H1 (cell line): ENCODE measurements at regions not wholly inside any gene's neighbourhood (a gene's known extent, or its start where the extent isn't known, plus 50 kb on each side); places are given as distances from the start of the nearest gene placed in this dataset.

Source experiments
- CTCF ChIA-PET: fragments of 300-600 bp; sonication (Branson Sonifier 250); formaldehyde crosslinking; loops from one replicate; lab custom pipeline; 2021; ENCODE audit not compliant: partially characterized antibody; lab: Charles Lee
- POLR2A ChIA-PET: fragments of 300-600 bp; sonication (Branson Sonifier 250); formaldehyde crosslinking; loops from one replicate; lab custom pipeline; 2021; ENCODE audit warnings: inconsistent platforms; ENCODE audit not compliant: partially characterized antibody; lab: Charles Lee
- DNase-seq, 2 experiments: peaks; one replicate each; pipeline versions ENCODE4 v3.0.0 to v3.0.0-alpha.2; 2010 to 2022; ENCODE audit warnings: low spot score in 2 of 2, low read depth in 1 of 2, mixed read lengths in 1 of 2
- FAIRE-seq: peaks from 2 replicates; lab custom pipeline; 2011; peaks lifted over from hg19 to GRCh38; lab: Jason Lieb, UNC
- H2AFZ ChIP-seq: 2 replicates; pipeline ENCODE4 v1.8.1; 2012; ENCODE audit warnings: low read length, inconsistent platforms
- H2AK5ac ChIP-seq: 2 replicates; pipeline ENCODE4 v1.6.1; 2013; ENCODE audit warnings: low read depth, low read length
- H2BK120ac ChIP-seq: replicated peaks from 2 replicates; pipeline ENCODE3; 2013; ENCODE audit warnings: low read depth, low read length, inconsistent platforms
- H2BK12ac ChIP-seq: 2 replicates; pipeline ENCODE4 v1.6.1; 2013; ENCODE audit warnings: low read depth, low read length
- H2BK15ac ChIP-seq: 2 replicates; pipeline ENCODE4 v1.6.1; 2013; ENCODE audit warnings: low read length
- H2BK20ac ChIP-seq: 2 replicates; pipeline ENCODE4 v1.6.1; 2013; ENCODE audit warnings: low read length
- H2BK5ac ChIP-seq: 2 replicates; pipeline ENCODE4 v1.6.1; 2013; ENCODE audit warnings: low read depth, low read length
- H3K14ac ChIP-seq: 2 replicates; pipeline ENCODE4 v1.6.1; 2013; ENCODE audit warnings: inconsistent platforms; ENCODE audit not compliant: insufficient read length
- H3K18ac ChIP-seq: 2 replicates; pipeline ENCODE4 v1.6.1; 2013; ENCODE audit warnings: low read length; ENCODE audit errors: extremely low read depth
- H3K23ac ChIP-seq: 2 replicates; pipeline ENCODE4 v1.6.1; 2013; ENCODE audit warnings: inconsistent platforms; ENCODE audit not compliant: insufficient read length
- H3K23me2 ChIP-seq: 2 replicates; pipeline ENCODE4 v1.6.1; 2013; ENCODE audit warnings: low read depth, low read length
- H3K27ac ChIP-seq: 2 replicates; pipeline ENCODE4 v1.6.1; 2011; ENCODE audit warnings: low read depth, low read length, inconsistent platforms
- H3K27me3 ChIP-seq, 4 experiments: replicated peaks in 1 of 4; 1 replicate in 1 of 4; 2 replicates in 3 of 4; pipeline versions ENCODE4 v1.6.1 to v1.8.1; 2011 to 2013; ENCODE audit warnings: low read length in 3 of 4, mild to moderate bottlenecking in 3 of 4, inconsistent platforms in 2 of 4, mixed read lengths in 2 of 4, moderate library complexity in 1 of 4; ENCODE audit not compliant: control insufficient read depth in 3 of 4, insufficient read depth in 3 of 4; ENCODE audit errors: extremely low read depth in 1 of 4
- H3K36me3 ChIP-seq, 4 experiments: 2 replicates each; pipeline versions ENCODE4 v1.6.1 to v1.8.1; 2011 to 2013; ENCODE audit warnings: mild to moderate bottlenecking in 4 of 4, low read length in 3 of 4, moderate library complexity in 2 of 4, control low read depth in 1 of 4, inconsistent platforms in 1 of 4; ENCODE audit not compliant: insufficient read depth in 4 of 4, control insufficient read depth in 2 of 4
- H3K4ac ChIP-seq: replicated peaks from 2 replicates; pipeline ENCODE3; 2013; ENCODE audit warnings: low read length, low read depth, mixed read lengths, inconsistent platforms; ENCODE audit not compliant: insufficient read length
- H3K4me1 ChIP-seq, 4 experiments: replicated peaks in 1 of 4; 1 replicate in 1 of 4; 2 replicates in 3 of 4; pipeline versions ENCODE4 v1.6.1 to v1.8.1; 2011 to 2013; ENCODE audit warnings: low read length in 3 of 4, inconsistent platforms in 2 of 4, mixed read lengths in 1 of 4; ENCODE audit not compliant: insufficient read depth in 4 of 4, control insufficient read depth in 3 of 4
- H3K4me2 ChIP-seq, 2 experiments: 2 replicates each; pipeline versions ENCODE4 v1.6.1 to v1.8.1; 2011 to 2013; ENCODE audit warnings: low read depth in 2 of 2, low read length in 2 of 2, control low read depth in 1 of 2, inconsistent platforms in 1 of 2, mild to moderate bottlenecking in 1 of 2; ENCODE audit not compliant: insufficient read depth in 1 of 2
- H3K4me3 ChIP-seq, 4 experiments: fragments of 200-600, 300-600 bp in 1 of 4; sonication (generic), shearing (Covaris generic), sonication (Bioruptor Twin) in 1 of 4; 2 replicates each; pipeline versions ENCODE4 v1.5.1 to v1.8.1; 2011 to 2016; ENCODE audit warnings: low read length in 4 of 4, low read depth in 3 of 4, control low read depth in 2 of 4, inconsistent platforms in 2 of 4, mild to moderate bottlenecking in 2 of 4, mixed read lengths in 1 of 4, moderate library complexity in 1 of 4; ENCODE audit not compliant: insufficient read depth in 2 of 4; ENCODE audit errors: extremely low read depth in 1 of 4
- H3K56ac ChIP-seq: replicated peaks from 2 replicates; pipeline ENCODE3; 2013; ENCODE audit warnings: low read depth, mild to moderate bottlenecking, mixed read lengths, low read length, inconsistent platforms; ENCODE audit not compliant: insufficient read length
- H3K79me1 ChIP-seq: 2 replicates; pipeline ENCODE4 v1.6.1; 2013; ENCODE audit warnings: low read depth, low read length, control low read depth
- H3K79me2 ChIP-seq, 2 experiments: 2 replicates each; pipeline versions ENCODE4 v1.6.1 to v1.8.1; 2012 to 2013; ENCODE audit warnings: low read length in 2 of 2, mild to moderate bottlenecking in 2 of 2, inconsistent platforms in 1 of 2; ENCODE audit not compliant: insufficient read depth in 2 of 2, control insufficient read depth in 1 of 2
- H3K9ac ChIP-seq, 4 experiments: replicated peaks in 1 of 4; 1 replicate in 1 of 4; 2 replicates in 3 of 4; pipeline versions ENCODE4 v1.6.1 to v1.8.1; 2011 to 2013; ENCODE audit warnings: low read depth in 3 of 4, low read length in 3 of 4, control low read depth in 2 of 4, mild to moderate bottlenecking in 2 of 4, moderate library complexity in 2 of 4, inconsistent platforms in 1 of 4; ENCODE audit errors: extremely low read depth in 1 of 4
- H3K9me3 ChIP-seq, 2 experiments: 2 replicates each; pipeline versions ENCODE4 v1.6.1 to v1.8.1; 2012 to 2013; ENCODE audit warnings: mild to moderate bottlenecking in 2 of 2, moderate library complexity in 2 of 2, control low read depth in 1 of 2, inconsistent platforms in 1 of 2, low read depth in 1 of 2, low read length in 1 of 2, mixed read lengths in 1 of 2; ENCODE audit not compliant: insufficient read depth in 2 of 2
- H4K20me1 ChIP-seq, 2 experiments: replicated peaks in 1 of 2; 2 replicates each; pipeline versions ENCODE3 to v1.8.1; 2011 to 2013; ENCODE audit warnings: inconsistent platforms in 2 of 2, low read length in 2 of 2, mild to moderate bottlenecking in 1 of 2; ENCODE audit not compliant: insufficient read depth in 2 of 2, control insufficient read depth in 1 of 2
- H4K5ac ChIP-seq: 2 replicates; pipeline ENCODE4 v1.6.1; 2013; ENCODE audit warnings: low read length, low read depth, mixed read lengths, inconsistent platforms; ENCODE audit not compliant: insufficient read length
- H4K8ac ChIP-seq: 2 replicates; pipeline ENCODE4 v1.8.0; 2013; ENCODE audit warnings: mild to moderate bottlenecking, moderate library complexity, low read length, inconsistent platforms; ENCODE audit not compliant: insufficient read depth; ENCODE audit errors: extremely low read depth
- H4K91ac ChIP-seq: replicated peaks from 2 replicates; pipeline ENCODE3; 2013; ENCODE audit warnings: low read length, mixed read lengths, inconsistent platforms; ENCODE audit not compliant: insufficient read length
- ATF3 ChIP-seq: IDR thresholded peaks from 2 replicates; pipeline ENCODE4 v1.6.1; 2011; ENCODE audit warnings: low read depth, mild to moderate bottlenecking, low read length; ENCODE audit not compliant: insufficient read depth
- CTBP2 ChIP-seq: IDR thresholded peaks from 2 replicates; pipeline ENCODE4 v1.7.0; 2011; ENCODE audit warnings: borderline replicate concordance, mild to moderate bottlenecking, moderate library complexity, mixed read lengths, low read length; ENCODE audit not compliant: insufficient read depth, insufficient read length
- NANOG ChIP-seq: IDR thresholded peaks from 2 replicates; pipeline ENCODE4 v1.6.1; 2011; ENCODE audit warnings: low read length, low read depth, mild to moderate bottlenecking, inconsistent platforms; ENCODE audit not compliant: insufficient read depth, poor library complexity, severe bottlenecking
- PHF8 ChIP-seq: fragments of 200-600 bp; sonication (generic); conservative IDR thresholded peaks from 2 replicates; pipeline ENCODE4 v1.7.1; 2012; ENCODE audit warnings: low read depth, mild to moderate bottlenecking, inconsistent platforms, low read length, moderate library complexity
- POU5F1 ChIP-seq: IDR thresholded peaks from 2 replicates; pipeline ENCODE4 v1.6.1; 2011; ENCODE audit warnings: low read depth, mild to moderate bottlenecking, low read length, moderate library complexity
- RBBP5 ChIP-seq: IDR thresholded peaks from 2 replicates; pipeline ENCODE4 v1.7.1; 2012; ENCODE audit warnings: low read depth, mild to moderate bottlenecking, inconsistent platforms, low read length, moderate library complexity, borderline replicate concordance
- SAP30 ChIP-seq: fragments of 300-600 bp; sonication (generic); IDR thresholded peaks from 2 replicates; pipeline ENCODE4 v1.7.1; 2012; ENCODE audit warnings: low read length, moderate library complexity, mild to moderate bottlenecking, inconsistent platforms; ENCODE audit not compliant: insufficient read depth, insufficient replicate concordance
- SIRT6 ChIP-seq: IDR thresholded peaks from one replicate; pipeline ENCODE4 v1.7.1; 2012; ENCODE audit warnings: low read length, inconsistent platforms
- SP4 ChIP-seq: IDR thresholded peaks from 2 replicates; pipeline ENCODE4 v1.6.1; 2012; ENCODE audit warnings: low read length, inconsistent platforms
- SUZ12 ChIP-seq: fragments of 200-600 bp; sonication (generic); IDR thresholded peaks from 2 replicates; pipeline ENCODE4 v1.6.1; 2012; ENCODE audit warnings: mild to moderate bottlenecking, inconsistent platforms, low read length, moderate library complexity, mixed read lengths
- YY1 ChIP-seq: IDR thresholded peaks from 2 replicates; pipeline ENCODE4 v1.6.1; 2011; ENCODE audit warnings: low read depth, mild to moderate bottlenecking, low read length
- WGBS, 2 experiments: shearing (Covaris generic) in 1 of 2; methylation state at CpG; one replicate each; pipeline versions ENCODE4 v1.1.6 to v1.1.7; 2013 to 2015; ENCODE audit warnings: low lambda C conversion rate in 2 of 2, mixed read lengths in 2 of 2, inconsistent platforms in 1 of 2, low coverage in 1 of 2, missing lambda C conversion rate in 1 of 2; ENCODE audit not compliant: insufficient replicate concordance in 2 of 2, insufficient coverage in 1 of 2, insufficient read length in 1 of 2; ENCODE audit errors: extremely low coverage in 1 of 2, missing lambda C conversion rate in 1 of 2; 5-methylcytosine and 5-hydroxymethylcytosine counted together

- Histone ChIP-seq H2AK5ac (peak overlapping the region; percentile 83; the same call in 1 of the 2 replicates), H3K56ac (no peak overlapping the region), H3K23me2 (no peaks in the 10 kb centered on the region), H3K18ac (0 out of 2 replicates have a peak overlapping the region, but pooled peaks have one; percentile 63), H3K9me3 (no peaks in the 10 kb centered on the region), H3K27ac (peak overlapping the region; percentile 57), H4K20me1 (no peaks in the 10 kb centered on the region), H3K36me3 (no peaks in the 10 kb centered on the region), H3K9ac (no peak overlapping the region), H3K27me3 (no peaks in the 10 kb centered on the region), H3K4ac (peak overlapping the region; percentile 15), H3K23ac (no peak overlapping the region), H4K5ac (no peak overlapping the region), H3K4me2 (peak overlapping the region; percentile 36 to 41; a peak in 3 of 4 replicates), H3K4me1 (peaks cover 5 to 11% (median 9%) of the 10 kb centered on the region in 4 experiments), H4K91ac (no peak overlapping the region), H2AFZ (no peak overlapping the region), H2BK15ac (no peak overlapping the region), H4K8ac (no peak overlapping the region), H2BK20ac (0 out of 2 replicates have a peak overlapping the region, but pooled peaks have one; percentile 40), H2BK5ac (peak overlapping the region; percentile 87; the same call in 1 of the 2 replicates), H3K79me2 (no peaks in the 10 kb centered on the region), H2BK120ac (peak overlapping the region; percentile 11), H3K14ac (no peak overlapping the region), H3K4me3 (peak overlapping the region in 1 of 4 experiments; percentile 17; a peak in 1 of 8 replicates), H3K79me1 (no peaks in the 10 kb centered on the region), H2BK12ac (peak overlapping the region; percentile 97)
- WGBS, 2 experiments = 57% methylated on average over 3 of the region's 3 CpGs; no CpG with 5 or more reads in 1 of the 2 experiments
- DNase-seq = peak in 1 of 2 experiments; percentile 31
- ChIA-PET POLR2A (interaction anchor here (0.6 kb wide), 1 partner anchor 149 kb away, joined by 3 read pairs; no protein-coding TSS in a partner anchor), CTCF (no interaction called here)
- peak; percentile 70 for FAIRE-seq
- TF ChIP-seq ATF3 (no peak), POU5F1 (no peak), NANOG (peak; percentile 42), SAP30 (no peak), RBBP5 (no peak), SIRT6 (no peak), YY1 (no peak), PHF8 (no peak), SUZ12 (no peak), CTBP2 (no peak), SP4 (no peak)
Observed at GRCh38 chr1:118483245-118484006, 298.4 kb upstream of the SPAG17 start.
